ENCODE measurements at regions not wholly inside any gene's neighbourhood (a gene's known extent, or its start where the extent isn't known, plus 50 kb on each side); places are given as distances from the start of the nearest gene placed in this dataset.

- DNase-seq (ENCODE audit: low spot score in 2 of 2) = no peak
- H3K27ac ChIP-seq = no peak overlapping the region
- TF ChIP-seq CTCF (IDR thresholded peaks at IDR 0.05) (no peak), POLR2A (IDR thresholded peaks at IDR 0.05) (no peak), POLR2AphosphoS5 (IDR thresholded peaks at IDR 0.05) (no peak)
- no peak overlapping the region for H3K4me3 ChIP-seq
- no peaks in the 10 kb centered on the region for H3K9me3 ChIP-seq
- H3K4me1 ChIP-seq = no peaks in the 10 kb centered on the region
- H3K27me3 ChIP-seq = no peaks in the 10 kb centered on the region
- H3K36me3 ChIP-seq = no peaks in the 10 kb centered on the region
- intact Hi-C loops (cut with DNase I; ENCODE audit: low total_unique reads) = no loop called here
Measured at GRCh38 chr14:22280497-22281316, 308.3 kb downstream of the DAD1 start.

GRCh38 chr14:22276913-22277816 is 311.9 kb downstream of the DAD1 start:
- Histone ChIP-seq H3K27ac (no peak overlapping the region), H3K4me1 (no peaks in the 10 kb centered on the region), H3K4me3 (no peak overlapping the region), H3K36me3 (no peaks in the 10 kb centered on the region), H3K9me3 (no peaks in the 10 kb centered on the region), H3K27me3 (no peaks in the 10 kb centered on the region)
- TF ChIP-seq CTCF (IDR thresholded peaks at IDR 0.05) (no peak), POLR2A (IDR thresholded peaks at IDR 0.05) (no peak), POLR2AphosphoS5 (IDR thresholded peaks at IDR 0.05) (no peak)
- DNase-seq (ENCODE audit: low spot score in 2 of 2) = no peak
- intact Hi-C loops (cut with DNase I; ENCODE audit: low total_unique reads) = no loop called here

- TF ChIP-seq POLR2A (IDR thresholded peaks at IDR 0.05) (no peak), CTCF (IDR thresholded peaks at IDR 0.05) (no peak), POLR2AphosphoS5 (IDR thresholded peaks at IDR 0.05) (no peak)
- no peaks in the 10 kb centered on the region for H3K4me1 ChIP-seq
- no peaks in the 10 kb centered on the region for H3K36me3 ChIP-seq
- H3K9me3 ChIP-seq = no peaks in the 10 kb centered on the region
- H3K4me3 ChIP-seq = no peak overlapping the region
- no peak overlapping the region for H3K27ac ChIP-seq
- no peak for DNase-seq (ENCODE audit: low spot score in 2 of 2)
- H3K27me3 ChIP-seq = no peaks in the 10 kb centered on the region
- intact Hi-C loops (cut with DNase I; ENCODE audit: low total_unique reads) = no loop called here
Measured at GRCh38 chr14:22271838-22272799, 316.9 kb downstream of the DAD1 start.

GRCh38 chr14:22268875-22269274 is 320.1 kb downstream of the DAD1 start:
- H3K4me3 ChIP-seq = no peak overlapping the region
- no peak for DNase-seq (ENCODE audit: low spot score in 2 of 2)
- intact Hi-C loops (cut with DNase I; ENCODE audit: low total_unique reads) = no loop called here
- no peak overlapping the region for H3K27ac ChIP-seq
- H3K9me3 ChIP-seq = no peaks in the 10 kb centered on the region
- no peaks in the 10 kb centered on the region for H3K27me3 ChIP-seq
- H3K36me3 ChIP-seq = no peaks in the 10 kb centered on the region
- no peak for TF ChIP-seq POLR2A (IDR thresholded peaks at IDR 0.05)
- TF ChIP-seq POLR2AphosphoS5 (IDR thresholded peaks at IDR 0.05) = no peak
- H3K4me1 ChIP-seq = no peaks in the 10 kb centered on the region

- H3K9me3 ChIP-seq = no peaks in the 10 kb centered on the region
- no peak overlapping the region for H3K4me3 ChIP-seq
- no peaks in the 10 kb centered on the region for H3K27me3 ChIP-seq
- H3K27ac ChIP-seq = no peak overlapping the region
- DNase-seq (ENCODE audit: low spot score in 2 of 2) = no peak
- H3K4me1 ChIP-seq = no peaks in the 10 kb centered on the region
- H3K36me3 ChIP-seq = no peaks in the 10 kb centered on the region
- no peak for TF ChIP-seq CTCF (IDR thresholded peaks at IDR 0.05)
- no peak for TF ChIP-seq POLR2AphosphoS5 (IDR thresholded peaks at IDR 0.05)
- no peak for TF ChIP-seq POLR2A (IDR thresholded peaks at IDR 0.05)
- intact Hi-C loops (cut with DNase I; ENCODE audit: low total_unique reads) = no loop called here
Measured at GRCh38 chr14:22266683-22267082, 322.3 kb downstream of the DAD1 start.
